Vagina (tissue), 2 donors: ENCODE measurements at regions not wholly inside any gene's neighbourhood (a gene's known extent, or its start where the extent isn't known, plus 50 kb on each side); places are given as distances from the start of the nearest gene placed in this dataset.

Source experiments
- DNase-seq, 2 donors: peaks; one replicate each; pipeline ENCODE4 v3.0.0-alpha.2; 2017; ENCODE audit errors: extremely low spot score in 2 of 2
- H3K27ac ChIP-seq: fragments of 200-600 bp; sonication (generic); one replicate; pipeline ENCODE4 v1.5.1; 2019
- H3K27me3 ChIP-seq: fragments of 200-600 bp; sonication (generic); one replicate; pipeline ENCODE4 v1.5.1; 2019
- H3K36me3 ChIP-seq, 2 donors: fragments of 200-600 bp; sonication (generic); one replicate each; pipeline ENCODE4 v1.5.1; 2017 to 2019
- H3K4me1 ChIP-seq: fragments of 200-600 bp; sonication (generic); one replicate; pipeline ENCODE4 v1.5.1; 2019
- H3K4me3 ChIP-seq, 2 donors: fragments of 200-600 bp; sonication (generic); 1 replicate in 1 of 2; 2 replicates in 1 of 2; pipeline ENCODE4 v1.5.1; 2016 to 2019
- H3K9me3 ChIP-seq: fragments of 200-600 bp; sonication (generic); one replicate; pipeline ENCODE4 v1.5.1; 2019
- POLR2A ChIP-seq, 2 donors: fragments of 450-650 bp; IDR thresholded peaks; one replicate each; pipeline ENCODE4 v1.6.1; 2017; ENCODE audit warnings: antibody characterized with exemption in 2 of 2, mild to moderate bottlenecking in 2 of 2, moderate library complexity in 2 of 2
- POLR2AphosphoS5 ChIP-seq, 2 donors: sonication (generic); formaldehyde crosslinking; IDR thresholded peaks; one replicate each; pipeline ENCODE4 v1.9.0; 2017; ENCODE audit warnings: antibody characterized with exemption in 2 of 2, mild to moderate bottlenecking in 2 of 2, low read depth in 1 of 2; ENCODE audit not compliant: insufficient read depth in 1 of 2
- intact Hi-C: fragments of 100-400 bp; cut with DNase I; formaldehyde crosslinking; loops from one replicate; pipeline ENCODE4 v1.15.1; 2023
- TF ChIP-seq, protein P1 (sequence below), 3 experiments: fragments of 450-650 bp in 2 of 3; fragments of 200-600 bp in 1 of 3; sonication (generic) in 1 of 3; IDR thresholded peaks; one replicate each; pipeline ENCODE4 v1.5.1; 2017 to 2019; ENCODE audit warnings: antibody characterized with exemption in 3 of 3, mild to moderate bottlenecking in 2 of 3, moderate library complexity in 2 of 3

DNA sequence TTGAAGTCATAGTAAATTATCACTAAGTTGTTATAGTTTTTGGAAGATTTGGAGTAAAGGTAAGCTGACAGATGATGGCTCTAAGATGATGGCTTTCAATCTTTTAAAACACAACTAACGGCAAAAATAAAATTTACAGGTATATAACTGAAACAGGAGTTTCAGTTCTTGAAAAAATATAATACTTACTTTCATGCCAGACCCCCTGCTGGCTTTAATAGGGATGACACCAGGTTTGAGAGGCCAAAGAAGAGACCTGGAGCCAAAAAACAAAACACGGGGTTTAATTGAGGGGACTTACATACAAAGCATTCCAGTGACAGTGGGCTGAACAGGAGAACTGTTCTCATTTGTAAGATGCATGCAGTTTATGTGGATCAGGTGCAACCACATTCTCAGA, 301.7 kb upstream of the PCSK5 start:
- Histone ChIP-seq H3K27ac (no peak overlapping the region), H3K36me3 (no peaks in the 10 kb centered on the region), H3K4me3 (no peak overlapping the region), H3K27me3 (no peaks in the 10 kb centered on the region), H3K9me3 (no peaks in the 10 kb centered on the region), H3K4me1 (no peaks in the 10 kb centered on the region)
- intact Hi-C loops: no loop called here
- DNase-seq: no peak
- no peak for TF ChIP-seq POLR2A (IDR thresholded peaks at IDR 0.05)
- TF ChIP-seq, protein P1, sequence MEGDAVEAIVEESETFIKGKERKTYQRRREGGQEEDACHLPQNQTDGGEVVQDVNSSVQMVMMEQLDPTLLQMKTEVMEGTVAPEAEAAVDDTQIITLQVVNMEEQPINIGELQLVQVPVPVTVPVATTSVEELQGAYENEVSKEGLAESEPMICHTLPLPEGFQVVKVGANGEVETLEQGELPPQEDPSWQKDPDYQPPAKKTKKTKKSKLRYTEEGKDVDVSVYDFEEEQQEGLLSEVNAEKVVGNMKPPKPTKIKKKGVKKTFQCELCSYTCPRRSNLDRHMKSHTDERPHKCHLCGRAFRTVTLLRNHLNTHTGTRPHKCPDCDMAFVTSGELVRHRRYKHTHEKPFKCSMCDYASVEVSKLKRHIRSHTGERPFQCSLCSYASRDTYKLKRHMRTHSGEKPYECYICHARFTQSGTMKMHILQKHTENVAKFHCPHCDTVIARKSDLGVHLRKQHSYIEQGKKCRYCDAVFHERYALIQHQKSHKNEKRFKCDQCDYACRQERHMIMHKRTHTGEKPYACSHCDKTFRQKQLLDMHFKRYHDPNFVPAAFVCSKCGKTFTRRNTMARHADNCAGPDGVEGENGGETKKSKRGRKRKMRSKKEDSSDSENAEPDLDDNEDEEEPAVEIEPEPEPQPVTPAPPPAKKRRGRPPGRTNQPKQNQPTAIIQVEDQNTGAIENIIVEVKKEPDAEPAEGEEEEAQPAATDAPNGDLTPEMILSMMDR (IDR thresholded peaks at IDR 0.05): no peak
- TF ChIP-seq POLR2AphosphoS5 (IDR thresholded peaks at IDR 0.05; ENCODE audit: insufficient read depth in 1 of 2, low read depth in 1 of 2): no peak

DNA sequence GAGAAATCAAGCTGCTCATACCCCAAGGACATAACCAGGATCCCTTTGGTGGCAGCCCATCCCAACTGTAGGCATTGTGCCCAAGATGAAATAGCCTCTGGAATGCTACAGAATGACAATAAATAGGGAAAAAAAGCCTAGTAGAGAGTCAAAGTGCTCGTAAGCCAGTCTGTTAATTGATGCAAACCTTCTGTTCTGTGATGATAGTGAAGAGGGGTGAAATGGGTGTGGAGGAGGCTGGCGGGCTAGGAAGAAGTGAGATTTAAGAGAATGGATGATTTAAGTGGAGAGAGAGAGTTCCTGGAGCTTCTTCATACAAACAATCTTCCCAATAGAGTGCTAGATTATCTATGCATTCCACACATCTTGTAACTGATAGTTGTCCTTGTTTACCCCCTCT, 301.0 kb upstream of the PCSK5 start:
- no peaks in the 10 kb centered on the region for H3K9me3 ChIP-seq
- no peak for DNase-seq
- no peaks in the 10 kb centered on the region for H3K27me3 ChIP-seq
- H3K4me3 ChIP-seq: no peak overlapping the region
- H3K27ac ChIP-seq: no peak overlapping the region
- intact Hi-C loops: no loop called here
- TF ChIP-seq, protein P1 (IDR thresholded peaks at IDR 0.05): no peak
- no peak for TF ChIP-seq POLR2A (IDR thresholded peaks at IDR 0.05)
- TF ChIP-seq POLR2AphosphoS5 (IDR thresholded peaks at IDR 0.05; ENCODE audit: insufficient read depth in 1 of 2, low read depth in 1 of 2): no peak
- no peaks in the 10 kb centered on the region for H3K4me1 ChIP-seq
- H3K36me3 ChIP-seq: no peaks in the 10 kb centered on the region

DNA sequence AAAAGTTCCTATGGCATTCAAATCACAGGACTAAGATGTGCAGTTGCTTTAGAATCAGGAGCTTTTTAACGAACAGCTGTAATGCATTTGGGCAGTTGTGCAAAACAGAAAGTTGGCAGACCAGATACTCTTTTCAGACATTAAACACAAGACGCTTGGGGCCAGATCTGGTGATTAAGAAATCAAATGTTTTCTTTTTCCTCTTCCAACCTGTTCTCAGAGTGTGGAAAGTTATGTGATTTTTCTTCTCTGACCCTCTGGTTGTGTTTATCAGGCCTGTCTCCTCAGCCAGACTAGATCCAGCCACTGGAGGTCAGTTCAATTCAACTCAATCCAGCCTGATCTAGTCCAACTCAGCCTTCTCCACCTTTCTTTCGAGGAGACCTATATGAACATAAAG, 298.5 kb upstream of the PCSK5 start:
- no peaks in the 10 kb centered on the region for H3K4me1 ChIP-seq
- no peak overlapping the region for H3K27ac ChIP-seq
- peak in 1 of 2 donors; percentile 16 for TF ChIP-seq POLR2AphosphoS5 (IDR thresholded peaks at IDR 0.05; ENCODE audit: insufficient read depth in 1 of 2, low read depth in 1 of 2)
- TF ChIP-seq, protein P1 (IDR thresholded peaks at IDR 0.05): no peak
- no peaks in the 10 kb centered on the region for H3K36me3 ChIP-seq
- DNase-seq: no peak
- no peak overlapping the region for H3K4me3 ChIP-seq
- no peaks in the 10 kb centered on the region for H3K9me3 ChIP-seq
- H3K27me3 ChIP-seq: no peaks in the 10 kb centered on the region
- intact Hi-C loops: no loop called here

DNA sequence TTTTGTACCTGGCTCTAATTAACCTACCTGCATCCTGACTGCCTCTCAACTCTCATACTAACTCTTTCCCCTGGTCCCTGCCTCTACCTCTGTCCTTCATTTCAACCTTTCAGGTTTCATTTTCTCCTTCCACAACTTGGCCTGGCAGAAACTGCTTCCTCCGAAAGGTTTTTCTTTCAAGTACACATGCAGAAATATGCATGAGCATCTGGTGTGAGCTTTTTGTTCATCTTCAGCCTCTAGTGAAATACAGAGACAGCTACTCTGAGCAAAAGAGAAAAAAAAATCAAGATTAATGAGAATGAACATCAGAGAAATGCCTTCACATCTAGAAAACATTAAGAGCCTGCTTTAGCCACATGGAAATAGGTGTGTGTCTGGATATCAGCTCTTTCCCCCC, 297.9 kb upstream of the PCSK5 start:
- TF ChIP-seq, protein P1 (IDR thresholded peaks at IDR 0.05): no peak
- TF ChIP-seq POLR2AphosphoS5 (IDR thresholded peaks at IDR 0.05; ENCODE audit: insufficient read depth in 1 of 2, low read depth in 1 of 2) (no peak), POLR2A (IDR thresholded peaks at IDR 0.05) (no peak)
- Histone ChIP-seq H3K4me1 (no peaks in the 10 kb centered on the region), H3K9me3 (no peaks in the 10 kb centered on the region), H3K4me3 (no peak overlapping the region), H3K27me3 (no peaks in the 10 kb centered on the region), H3K36me3 (no peaks in the 10 kb centered on the region), H3K27ac (no peak overlapping the region)
- no peak for DNase-seq
- intact Hi-C loops: no loop called here

DNA sequence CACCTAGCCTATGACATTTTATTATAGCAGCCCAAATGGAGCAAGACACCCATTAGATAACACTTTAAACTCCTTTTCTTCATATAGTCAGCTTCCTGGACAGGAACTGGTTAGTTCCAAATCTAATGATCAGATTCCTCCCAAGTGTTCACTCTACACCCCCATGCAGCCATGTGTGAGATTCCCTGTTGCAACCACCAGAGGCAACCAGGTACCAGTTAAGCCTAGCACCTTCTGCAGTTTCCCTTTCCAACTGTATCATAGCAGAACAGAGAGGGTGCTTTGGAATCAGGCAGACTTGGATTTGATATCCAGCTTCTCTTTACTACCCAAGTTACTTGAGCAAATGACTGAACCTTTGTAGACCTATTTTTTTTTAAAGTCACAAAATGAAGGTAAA, 296.6 kb upstream of the PCSK5 start:
- no peak overlapping the region for H3K27ac ChIP-seq
- TF ChIP-seq POLR2AphosphoS5 (IDR thresholded peaks at IDR 0.05; ENCODE audit: insufficient read depth in 1 of 2, low read depth in 1 of 2): no peak
- no peaks in the 10 kb centered on the region for H3K36me3 ChIP-seq
- no peaks in the 10 kb centered on the region for H3K9me3 ChIP-seq
- no peaks in the 10 kb centered on the region for H3K27me3 ChIP-seq
- intact Hi-C loops: no loop called here
- no peak for DNase-seq
- H3K4me3 ChIP-seq: no peak overlapping the region
- no peaks in the 10 kb centered on the region for H3K4me1 ChIP-seq

DNA sequence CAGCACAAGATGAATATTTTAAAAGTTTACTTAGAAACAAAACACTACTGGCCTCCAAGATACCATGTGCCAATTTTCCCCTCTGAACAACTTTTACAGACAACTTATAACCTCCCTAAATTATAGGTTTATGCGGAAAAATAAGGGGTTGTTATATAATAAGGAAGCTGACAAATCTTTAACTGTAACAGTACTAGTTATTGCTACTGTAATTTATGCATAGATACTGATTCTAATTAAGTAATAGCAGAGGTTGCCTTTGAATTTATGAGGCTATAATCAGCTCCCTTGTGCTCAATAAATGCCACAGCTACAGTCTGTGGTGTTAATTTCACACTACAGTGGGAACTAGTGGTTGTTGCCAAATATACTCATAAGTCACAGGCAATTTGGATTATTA, 291.3 kb upstream of the PCSK5 start:
- TF ChIP-seq, protein P1 (IDR thresholded peaks at IDR 0.05): no peak
- no peak for TF ChIP-seq POLR2A (IDR thresholded peaks at IDR 0.05)
- TF ChIP-seq POLR2AphosphoS5 (IDR thresholded peaks at IDR 0.05; ENCODE audit: insufficient read depth in 1 of 2, low read depth in 1 of 2): no peak
- Histone ChIP-seq H3K9me3 (no peaks in the 10 kb centered on the region), H3K27ac (no peak overlapping the region), H3K27me3 (no peaks in the 10 kb centered on the region), H3K36me3 (no peaks in the 10 kb centered on the region), H3K4me3 (no peak overlapping the region), H3K4me1 (no peaks in the 10 kb centered on the region)
- intact Hi-C loops: no loop called here
- no peak for DNase-seq
